Astrocyte (in vitro differentiated cells and primary cell): ENCODE measurements at regions not wholly inside any gene's neighbourhood (a gene's known extent, or its start where the extent isn't known, plus 50 kb on each side); places are given as distances from the start of the nearest gene placed in this dataset.

Source experiments
- DNase-seq: peaks from one replicate; pipeline ENCODE4 v3.0.0-alpha.2; 2010; ENCODE audit warnings: low read depth
- FAIRE-seq: peaks from 2 replicates; lab custom pipeline; 2011; peaks lifted over from hg19 to GRCh38; lab: Jason Lieb, UNC
- H2AFZ ChIP-seq: 2 replicates; pipeline ENCODE4 v1.6.0; 2012; ENCODE audit warnings: low read depth, low read length, inconsistent platforms
- H3K27ac ChIP-seq: 2 replicates; pipeline ENCODE4 v1.5.1; 2011; ENCODE audit warnings: low read depth, low read length, inconsistent platforms
- H3K27me3 ChIP-seq: 2 replicates; pipeline ENCODE4 v1.6.0; 2011; ENCODE audit warnings: low read length, inconsistent platforms; ENCODE audit not compliant: insufficient read depth
- H3K36me3 ChIP-seq: 2 replicates; pipeline ENCODE4 v1.5.1; 2011; ENCODE audit warnings: low read length, inconsistent platforms; ENCODE audit not compliant: insufficient read depth
- H3K4me1 ChIP-seq: 2 replicates; pipeline ENCODE4 v1.5.1; 2011; ENCODE audit warnings: low read length, inconsistent platforms; ENCODE audit not compliant: insufficient read depth
- H3K4me2 ChIP-seq: 2 replicates; pipeline ENCODE4 v1.6.0; 2012; ENCODE audit warnings: low read length, inconsistent platforms
- H3K4me3 ChIP-seq: 2 replicates; pipeline ENCODE4 v1.5.1; 2011; ENCODE audit warnings: low read depth, mild to moderate bottlenecking, low read length, inconsistent platforms; ENCODE audit not compliant: insufficient read depth
- H3K79me2 ChIP-seq: 2 replicates; pipeline ENCODE4 v1.6.0; 2012; ENCODE audit warnings: mild to moderate bottlenecking, low read length, inconsistent platforms; ENCODE audit not compliant: insufficient read depth
- H3K9ac ChIP-seq: 2 replicates; pipeline ENCODE4 v1.6.0; 2012; ENCODE audit warnings: mild to moderate bottlenecking, low read length, inconsistent platforms
- H3K9me3 ChIP-seq: 2 replicates; pipeline ENCODE4 v1.5.1; 2012; ENCODE audit warnings: low read depth, mild to moderate bottlenecking, low read length, inconsistent platforms; ENCODE audit not compliant: insufficient read depth
- H4K20me1 ChIP-seq: 2 replicates; pipeline ENCODE4 v1.6.0; 2012; ENCODE audit warnings: low read length, inconsistent platforms; ENCODE audit not compliant: insufficient read depth
- H3K27ac Mint-ChIP-seq: one replicate; pipeline ENCODE4 v1.8.0; 2021; ENCODE audit warnings: mild to moderate bottlenecking, mixed read lengths; ENCODE audit not compliant: unreplicated experiment
- H3K27me3 Mint-ChIP-seq: one replicate; pipeline ENCODE4 v1.8.0; 2021; ENCODE audit warnings: low read depth, mixed read lengths; ENCODE audit not compliant: unreplicated experiment
- H3K36me3 Mint-ChIP-seq: one replicate; pipeline ENCODE4 v1.8.0; 2021; ENCODE audit warnings: low read depth, mixed read lengths; ENCODE audit not compliant: unreplicated experiment
- H3K4me1 Mint-ChIP-seq: one replicate; pipeline ENCODE4 v1.8.0; 2021; ENCODE audit warnings: low read depth, mixed read lengths; ENCODE audit not compliant: unreplicated experiment
- H3K4me3 Mint-ChIP-seq: one replicate; pipeline ENCODE4 v1.8.0; 2021; ENCODE audit warnings: mild to moderate bottlenecking, moderate library complexity, mixed read lengths; ENCODE audit not compliant: unreplicated experiment
- H3K9me3 Mint-ChIP-seq: one replicate; pipeline ENCODE4 v1.8.0; 2021; ENCODE audit warnings: mild to moderate bottlenecking, mixed read lengths; ENCODE audit not compliant: unreplicated experiment
- EZH2 ChIP-seq: IDR thresholded peaks from 2 replicates; pipeline ENCODE4 v1.6.1; 2012; ENCODE audit warnings: mild to moderate bottlenecking, low read length, inconsistent platforms; ENCODE audit not compliant: insufficient read depth
- TF ChIP-seq, protein P1 (sequence below): IDR thresholded peaks from 2 replicates; pipeline ENCODE4 v1.5.1; 2011; ENCODE audit warnings: low read depth, mild to moderate bottlenecking, inconsistent platforms, low read length, moderate library complexity; ENCODE audit not compliant: insufficient read depth

DNA sequence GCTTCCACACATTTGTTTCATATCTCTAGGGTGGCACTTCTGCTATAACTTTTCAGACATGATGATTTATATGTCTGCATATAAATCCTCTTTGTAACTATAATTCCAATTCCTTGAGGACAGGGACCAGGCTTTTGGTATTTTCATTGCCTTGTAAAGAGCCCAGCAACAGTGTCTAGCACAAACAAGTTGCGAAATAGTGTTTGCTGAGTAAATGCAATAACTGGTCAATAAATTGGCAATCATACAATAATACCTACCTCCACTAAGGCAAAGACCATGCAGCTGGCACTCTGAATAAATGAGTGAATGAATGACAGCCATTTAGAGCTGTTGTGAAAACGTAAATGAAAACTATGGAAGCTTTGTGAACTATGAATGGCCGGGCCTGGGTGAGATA, 564.0 kb upstream of the ZNF462 start:
- Histone ChIP-seq H3K27me3 (no peaks in the 10 kb centered on the region), H3K36me3 (no peaks in the 10 kb centered on the region), H3K9me3 (no peaks in the 10 kb centered on the region), H3K4me1 (no peaks in the 10 kb centered on the region), H3K9ac (no peak overlapping the region), H3K27ac (no peak overlapping the region), H3K4me2 (no peak overlapping the region), H2AFZ (no peak overlapping the region), H3K79me2 (no peaks in the 10 kb centered on the region), H3K4me3 (no peak overlapping the region), H4K20me1 (no peaks in the 10 kb centered on the region)
- no peak for FAIRE-seq
- H3K36me3 Mint-ChIP-seq = peaks cover 2% of the 10 kb centered on the region
- H3K9me3 Mint-ChIP-seq = no peaks in the 10 kb centered on the region
- H3K27ac Mint-ChIP-seq = no peak overlapping the region
- DNase-seq = no peak
- no peak overlapping the region for H3K4me3 Mint-ChIP-seq
- H3K27me3 Mint-ChIP-seq = no peaks in the 10 kb centered on the region
- no peaks in the 10 kb centered on the region for H3K4me1 Mint-ChIP-seq
- TF ChIP-seq, protein P1, sequence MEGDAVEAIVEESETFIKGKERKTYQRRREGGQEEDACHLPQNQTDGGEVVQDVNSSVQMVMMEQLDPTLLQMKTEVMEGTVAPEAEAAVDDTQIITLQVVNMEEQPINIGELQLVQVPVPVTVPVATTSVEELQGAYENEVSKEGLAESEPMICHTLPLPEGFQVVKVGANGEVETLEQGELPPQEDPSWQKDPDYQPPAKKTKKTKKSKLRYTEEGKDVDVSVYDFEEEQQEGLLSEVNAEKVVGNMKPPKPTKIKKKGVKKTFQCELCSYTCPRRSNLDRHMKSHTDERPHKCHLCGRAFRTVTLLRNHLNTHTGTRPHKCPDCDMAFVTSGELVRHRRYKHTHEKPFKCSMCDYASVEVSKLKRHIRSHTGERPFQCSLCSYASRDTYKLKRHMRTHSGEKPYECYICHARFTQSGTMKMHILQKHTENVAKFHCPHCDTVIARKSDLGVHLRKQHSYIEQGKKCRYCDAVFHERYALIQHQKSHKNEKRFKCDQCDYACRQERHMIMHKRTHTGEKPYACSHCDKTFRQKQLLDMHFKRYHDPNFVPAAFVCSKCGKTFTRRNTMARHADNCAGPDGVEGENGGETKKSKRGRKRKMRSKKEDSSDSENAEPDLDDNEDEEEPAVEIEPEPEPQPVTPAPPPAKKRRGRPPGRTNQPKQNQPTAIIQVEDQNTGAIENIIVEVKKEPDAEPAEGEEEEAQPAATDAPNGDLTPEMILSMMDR = no peak
- TF ChIP-seq EZH2 = no peak

DNA sequence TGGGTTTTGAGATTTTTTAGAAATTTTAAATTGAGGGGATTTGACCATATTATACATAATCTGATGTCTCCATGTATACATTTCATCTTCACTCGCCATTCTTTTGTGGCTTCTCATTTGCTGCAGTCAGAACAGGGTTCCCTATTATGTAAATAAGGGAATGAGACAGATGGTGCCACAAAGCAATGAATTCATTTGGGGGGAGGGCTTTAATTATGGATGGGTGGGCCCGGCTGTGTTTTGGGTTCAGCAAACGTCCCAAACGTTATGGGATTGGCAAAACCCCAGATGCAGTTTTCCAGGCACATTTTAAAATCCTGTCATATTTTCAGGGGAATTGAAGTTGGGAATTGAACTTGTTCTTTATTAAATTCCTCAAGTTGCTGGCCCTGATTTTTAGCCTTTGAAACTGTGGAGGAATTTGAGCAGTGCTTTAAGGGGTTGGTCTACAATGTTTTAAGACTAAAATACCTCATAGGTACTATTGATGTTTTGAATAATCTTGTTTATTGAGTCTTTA, 558.5 kb upstream of the ZNF462 start:
- Histone ChIP-seq H2AFZ (no peak overlapping the region), H3K9me3 (no peaks in the 10 kb centered on the region), H3K36me3 (no peaks in the 10 kb centered on the region), H3K4me1 (no peaks in the 10 kb centered on the region), H3K27me3 (no peaks in the 10 kb centered on the region), H3K9ac (no peak overlapping the region), H4K20me1 (no peaks in the 10 kb centered on the region), H3K27ac (no peak overlapping the region), H3K79me2 (no peaks in the 10 kb centered on the region), H3K4me2 (no peak overlapping the region), H3K4me3 (no peak overlapping the region)
- peaks cover 7% of the 10 kb centered on the region for H3K4me1 Mint-ChIP-seq
- H3K36me3 Mint-ChIP-seq = peaks cover 2% of the 10 kb centered on the region
- no peaks in the 10 kb centered on the region for H3K27me3 Mint-ChIP-seq
- H3K4me3 Mint-ChIP-seq = no peak overlapping the region
- no peaks in the 10 kb centered on the region for H3K9me3 Mint-ChIP-seq
- H3K27ac Mint-ChIP-seq = no peak overlapping the region
- no peak for DNase-seq
- no peak for FAIRE-seq
- TF ChIP-seq, protein P1 = no peak
- no peak for TF ChIP-seq EZH2

DNA sequence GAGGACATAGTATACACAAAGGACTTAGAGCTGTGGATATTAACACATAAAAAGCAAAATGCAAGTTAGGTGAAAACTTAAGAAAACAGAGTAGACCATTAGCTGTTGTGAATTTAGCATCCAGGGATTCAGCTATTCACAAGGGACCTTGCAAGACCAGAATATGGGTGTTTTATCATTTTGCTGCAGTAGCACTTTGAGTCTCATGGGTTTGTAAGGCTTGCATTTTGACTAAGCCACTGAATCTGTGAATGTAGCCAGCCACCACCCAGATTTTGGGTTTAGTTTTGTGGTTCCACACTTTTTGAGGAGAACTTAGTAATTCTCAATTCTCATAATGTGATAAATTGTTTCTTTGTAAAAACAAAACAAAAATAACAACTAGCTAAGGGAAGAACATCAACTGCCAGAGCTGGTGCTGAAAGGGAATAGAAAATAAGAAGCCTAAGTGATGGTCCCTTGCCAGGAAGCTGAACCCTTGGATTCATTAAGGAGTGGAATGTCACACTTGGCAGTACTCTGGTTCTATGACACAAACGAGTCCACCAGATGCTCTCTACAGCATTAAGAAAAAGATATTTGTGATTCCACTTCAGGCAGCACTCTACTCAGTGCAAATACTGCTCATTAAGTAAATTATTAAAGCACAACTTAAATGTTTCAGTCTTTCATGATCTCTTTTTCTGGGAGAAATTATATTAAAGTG, 557.4 kb upstream of the ZNF462 start:
- peaks cover 11% of the 10 kb centered on the region for H3K4me1 Mint-ChIP-seq
- Histone ChIP-seq H3K4me2 (no peak overlapping the region), H3K4me3 (no peak overlapping the region), H3K27ac (no peak overlapping the region), H3K4me1 (no peaks in the 10 kb centered on the region), H3K9me3 (no peaks in the 10 kb centered on the region), H2AFZ (no peak overlapping the region), H4K20me1 (no peaks in the 10 kb centered on the region), H3K36me3 (no peaks in the 10 kb centered on the region), H3K9ac (no peak overlapping the region), H3K27me3 (no peaks in the 10 kb centered on the region), H3K79me2 (no peaks in the 10 kb centered on the region)
- H3K4me3 Mint-ChIP-seq = no peak overlapping the region
- no peak overlapping the region for H3K27ac Mint-ChIP-seq
- no peaks in the 10 kb centered on the region for H3K27me3 Mint-ChIP-seq
- DNase-seq (no peak), FAIRE-seq (no peak)
- TF ChIP-seq, protein P1 = no peak
- TF ChIP-seq EZH2 = no peak
- H3K36me3 Mint-ChIP-seq = peaks cover 2% of the 10 kb centered on the region
- no peaks in the 10 kb centered on the region for H3K9me3 Mint-ChIP-seq
